SK-N-SH (cell line): ENCODE measurements at regions not wholly inside any gene's neighbourhood (a gene's known extent, or its start where the extent isn't known, plus 50 kb on each side); places are given as distances from the start of the nearest gene placed in this dataset.

Experiments
- CTCF ChIA-PET: fragments of 300-600, 350-600 bp; formaldehyde crosslinking; extraction: SDS; loops from one replicate; lab custom pipeline; 2021; lab: Yijun Ruan, JAX
- POLR2A ChIA-PET: fragments of 350-600 bp; sonication (Branson Sonifier 250); formaldehyde crosslinking; extraction: SDS; loops from one replicate; lab custom pipeline; 2020; ENCODE audit warnings: antibody characterized with exemption, inconsistent platforms; lab: Yijun Ruan, JAX
- DNase-seq: peaks from one replicate; pipeline ENCODE4 v3.0.0; 2012
- H2AFZ ChIP-seq: fragments of 200-600 bp; sonication (generic); 2 replicates; pipeline ENCODE4 v1.8.1; 2016; ENCODE audit warnings: antibody characterized with exemption, mild to moderate bottlenecking, low read depth
- H3F3A ChIP-seq: fragments of 200-600 bp; sonication (generic); replicated peaks from 2 replicates; pipeline ENCODE3; 2016; ENCODE audit warnings: antibody characterized with exemption, mild to moderate bottlenecking; ENCODE audit not compliant: insufficient read depth
- H3K27ac ChIP-seq, 2 experiments: fragments of 200-500 bp in 1 of 2; fragments of 200-600 bp in 1 of 2; sonication (Bioruptor generic) in 1 of 2; sonication (generic), shearing (Covaris generic) in 1 of 2; 2 replicates each; pipeline versions ENCODE4 v1.5.1 to v1.6.1; 2014 to 2016; ENCODE audit warnings: low read depth in 2 of 2, inconsistent platforms in 1 of 2, low read length in 1 of 2, mild to moderate bottlenecking in 1 of 2, mixed read lengths in 1 of 2
- H3K27me3 ChIP-seq: fragments of 200-600 bp; sonication (generic), shearing (Covaris generic); 2 replicates; pipeline ENCODE4 v1.6.1; 2016; ENCODE audit warnings: mixed run types; ENCODE audit not compliant: insufficient read depth
- H3K36me3 ChIP-seq, 2 experiments: fragments of 200-500 bp in 1 of 2; fragments of 200-600 bp in 1 of 2; sonication (Bioruptor generic) in 1 of 2; sonication (generic) in 1 of 2; replicated peaks in 1 of 2; 2 replicates each; pipeline versions ENCODE3 to v1.5.1; 2014 to 2016; ENCODE audit warnings: low read length in 1 of 2, mild to moderate bottlenecking in 1 of 2; ENCODE audit not compliant: insufficient read depth in 2 of 2, control insufficient read depth in 1 of 2
- H3K4me1 ChIP-seq, 2 experiments: fragments of 200-500 bp in 1 of 2; fragments of 200-600 bp in 1 of 2; sonication (Bioruptor generic) in 1 of 2; sonication (generic), shearing (Covaris generic) in 1 of 2; 2 replicates each; pipeline versions ENCODE4 v1.5.1 to v1.6.1; 2014 to 2016; ENCODE audit warnings: low read depth in 1 of 2, low read length in 1 of 2, mixed run types in 1 of 2; ENCODE audit not compliant: insufficient read depth in 2 of 2, control insufficient read depth in 1 of 2
- H3K4me2 ChIP-seq: fragments of 200-600 bp; sonication (generic), shearing (Covaris generic); 2 replicates; pipeline ENCODE4 v1.6.1; 2017; ENCODE audit warnings: mixed run types
- H3K4me3 ChIP-seq, 2 experiments: fragments of 200-500 bp in 1 of 2; fragments of 200-600 bp in 1 of 2; sonication (Bioruptor generic) in 1 of 2; sonication (generic), shearing (Covaris generic) in 1 of 2; 2 replicates each; pipeline versions ENCODE4 v1.5.1 to v1.8.1; 2014 to 2016; ENCODE audit warnings: low read depth in 2 of 2, inconsistent platforms in 1 of 2, low read length in 1 of 2, mild to moderate bottlenecking in 1 of 2, mixed read lengths in 1 of 2, moderate library complexity in 1 of 2
- H3K79me2 ChIP-seq: fragments of 200-600 bp; sonication (generic); 2 replicates; pipeline ENCODE4 v1.8.1; 2017; ENCODE audit warnings: mild to moderate bottlenecking; ENCODE audit not compliant: insufficient read depth
- H3K9ac ChIP-seq: fragments of 200-600 bp; sonication (generic); 2 replicates; pipeline ENCODE4 v1.6.1; 2017; ENCODE audit warnings: mixed run types
- H3K9me2 ChIP-seq: fragments of 200-600 bp; sonication (generic); 2 replicates; pipeline ENCODE4 v1.6.1; 2017; ENCODE audit warnings: mixed run types
- H3K9me3 ChIP-seq: fragments of 200-600 bp; sonication (generic); 2 replicates; pipeline ENCODE4 v1.6.1; 2017; ENCODE audit warnings: mixed run types, mild to moderate bottlenecking, moderate library complexity
- H4K20me1 ChIP-seq: fragments of 200-600 bp; sonication (generic); 2 replicates; pipeline ENCODE4 v1.6.1; 2017; ENCODE audit warnings: mild to moderate bottlenecking, mixed run types; ENCODE audit not compliant: insufficient read depth
- CHD2 ChIP-seq: fragments of 150-350 bp; IDR thresholded peaks from 2 replicates; pipeline ENCODE4 v1.6.1; 2018; ENCODE audit warnings: low read length; ENCODE audit not compliant: partially characterized antibody
- CTCF ChIP-seq: fragments of 200-600 bp; sonication (generic); IDR thresholded peaks from 2 replicates; pipeline ENCODE4 v1.6.1; 2017; ENCODE audit warnings: antibody characterized with exemption, mild to moderate bottlenecking, moderate library complexity
- EP300 ChIP-seq, 2 experiments: IDR thresholded peaks; 2 replicates each; pipeline versions ENCODE4 v1.4.0 to v1.6.1; 2012; ENCODE audit warnings: borderline replicate concordance in 1 of 2, low read depth in 1 of 2, low read length in 1 of 2
- FOSL2 ChIP-seq: IDR thresholded peaks from 2 replicates; pipeline ENCODE4 v1.4.0; 2012; ENCODE audit warnings: low read depth, mild to moderate bottlenecking, moderate library complexity, borderline replicate concordance
- FOXM1 ChIP-seq: IDR thresholded peaks from 2 replicates; pipeline ENCODE4 v1.4.0; 2012; ENCODE audit warnings: low read depth, mild to moderate bottlenecking
- GABPA ChIP-seq: IDR thresholded peaks from 2 replicates; pipeline ENCODE4 v1.4.0; 2012; ENCODE audit warnings: low read depth, mild to moderate bottlenecking
- GATA2 ChIP-seq: sonication (generic); formaldehyde crosslinking; IDR thresholded peaks from 2 replicates; pipeline ENCODE4 v1.5.0; 2020; ENCODE audit warnings: mild to moderate bottlenecking, missing genetic modification reagents
- IRF3 ChIP-seq: fragments of 150-350 bp; IDR thresholded peaks from 2 replicates; pipeline ENCODE4 v1.6.1; 2016; ENCODE audit warnings: mild to moderate bottlenecking, low read depth, low read length
- JUND ChIP-seq: IDR thresholded peaks from 2 replicates; pipeline ENCODE4 v1.4.0; 2012
- MAX ChIP-seq: IDR thresholded peaks from 2 replicates; pipeline ENCODE4 v1.4.0; 2012; ENCODE audit warnings: low read depth
- MXI1 ChIP-seq: IDR thresholded peaks from 2 replicates; pipeline ENCODE4 v1.6.1; 2012; ENCODE audit warnings: mild to moderate bottlenecking, low read depth, low read length, improper control_type of control experiment
- NFIC ChIP-seq: IDR thresholded peaks from 2 replicates; pipeline ENCODE4 v1.4.0; 2012; ENCODE audit warnings: borderline replicate concordance
- POLR2AphosphoS5 ChIP-seq: IDR thresholded peaks from 2 replicates; pipeline ENCODE4 v1.6.1; 2012; ENCODE audit warnings: low read depth, low read length
- RFX5 ChIP-seq: IDR thresholded peaks from 2 replicates; pipeline ENCODE4 v1.6.1; 2012; ENCODE audit warnings: mild to moderate bottlenecking, improper control_type of control experiment, low read length
- RXRA ChIP-seq: IDR thresholded peaks from 2 replicates; pipeline ENCODE4 v1.4.0; 2012; ENCODE audit warnings: low read depth, mild to moderate bottlenecking, borderline replicate concordance
- SMC3 ChIP-seq: IDR thresholded peaks from 2 replicates; pipeline ENCODE4 v1.6.1; 2012; ENCODE audit warnings: low read depth, low read length, improper control_type of control experiment
- TAF1 ChIP-seq: IDR thresholded peaks from 2 replicates; pipeline ENCODE4 v1.6.1; 2012; ENCODE audit warnings: low read depth, mild to moderate bottlenecking, low read length, moderate library complexity, borderline replicate concordance
- TCF12 ChIP-seq: IDR thresholded peaks from 2 replicates; pipeline ENCODE4 v1.4.0; 2012
- YY1 ChIP-seq: IDR thresholded peaks from 2 replicates; pipeline ENCODE4 v1.4.0; 2012; ENCODE audit warnings: low read depth, mild to moderate bottlenecking
- WGBS: methylation state at CpG from one replicate; pipeline ENCODE4 v1.1.6; 2017; ENCODE audit warnings: low lambda C conversion rate; 5-methylcytosine and 5-hydroxymethylcytosine counted together
- TF ChIP-seq, protein P1 (sequence below): IDR thresholded peaks from 2 replicates; pipeline ENCODE4 v1.4.0; 2012; ENCODE audit warnings: low read depth, borderline replicate concordance
- TF ChIP-seq, protein P2 (sequence below): IDR thresholded peaks from 2 replicates; pipeline ENCODE4 v1.6.1; 2012; ENCODE audit warnings: mild to moderate bottlenecking, low read depth, low read length, moderate library complexity

DNA sequence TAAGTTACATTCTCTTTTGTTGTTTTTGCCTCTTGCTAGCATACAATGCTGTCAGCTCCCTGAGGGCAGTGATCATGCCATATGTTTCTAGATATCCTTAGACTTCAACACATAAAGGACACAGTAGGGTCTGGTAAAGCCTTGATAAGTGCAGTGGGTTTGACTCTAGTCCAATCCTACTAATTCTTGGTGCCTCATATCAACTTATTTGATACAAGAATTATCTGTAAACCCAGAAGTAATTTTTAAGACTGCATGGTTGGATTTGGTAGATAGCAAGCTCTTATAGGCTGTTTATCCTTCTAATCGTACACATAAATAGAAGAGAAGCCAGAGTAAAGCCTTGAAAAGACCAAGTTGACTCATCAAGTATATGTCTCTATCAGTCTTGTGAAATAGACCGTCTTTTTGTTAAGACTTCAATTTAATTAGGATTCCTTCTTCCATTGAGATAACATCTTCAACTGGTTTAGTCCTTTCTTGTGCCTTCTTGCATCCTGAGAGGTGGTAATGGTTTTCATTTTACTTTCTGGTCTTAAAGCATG, 265.6 kb upstream of the CDIN1 start:
- no peak overlapping the region for H3K4me2 ChIP-seq
- H3K9me3 ChIP-seq, result peaks cover 2% of the 10 kb centered on the region; the same call in 1 of the 2 replicates
- H3K9ac ChIP-seq, result no peak overlapping the region
- ChIA-PET POLR2A (no interaction called here), CTCF (interaction anchor here (0.6 kb wide), 1 partner anchor 177 kb away, joined by 3 read pairs; no protein-coding TSS in a partner anchor)
- H3K27ac ChIP-seq, result no peak overlapping the region
- no peaks in the 10 kb centered on the region for H3K27me3 ChIP-seq
- H3K4me1 ChIP-seq, result no peaks in the 10 kb centered on the region
- no peaks in the 10 kb centered on the region for H3K79me2 ChIP-seq
- no peak overlapping the region for H2AFZ ChIP-seq
- WGBS, result 75% methylated on average over 2 of the region's 2 CpGs
- H4K20me1 ChIP-seq, result no peaks in the 10 kb centered on the region
- no peak for DNase-seq
- peaks cover 5% of the 10 kb centered on the region for H3F3A ChIP-seq
- H3K36me3 ChIP-seq, result no peaks in the 10 kb centered on the region
- H3K9me2 ChIP-seq, result no peaks in the 10 kb centered on the region
- TF ChIP-seq POLR2AphosphoS5, result no peak
- TF ChIP-seq CHD2, result no peak
- TF ChIP-seq TAF1, result no peak
- no peak for TF ChIP-seq TCF12
- TF ChIP-seq SMC3, result no peak
- TF ChIP-seq, protein P1, sequence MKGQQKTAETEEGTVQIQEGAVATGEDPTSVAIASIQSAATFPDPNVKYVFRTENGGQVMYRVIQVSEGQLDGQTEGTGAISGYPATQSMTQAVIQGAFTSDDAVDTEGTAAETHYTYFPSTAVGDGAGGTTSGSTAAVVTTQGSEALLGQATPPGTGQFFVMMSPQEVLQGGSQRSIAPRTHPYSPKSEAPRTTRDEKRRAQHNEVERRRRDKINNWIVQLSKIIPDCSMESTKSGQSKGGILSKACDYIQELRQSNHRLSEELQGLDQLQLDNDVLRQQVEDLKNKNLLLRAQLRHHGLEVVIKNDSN, result no peak
- TF ChIP-seq MXI1, result no peak
- TF ChIP-seq CTCF, result no peak
- TF ChIP-seq EP300 (IDR thresholded peaks at IDR 0.05; ENCODE audit: borderline replicate concordance in 1 of 2, low read depth in 1 of 2, low read length in 1 of 2), result no peak
- TF ChIP-seq, all 33 proteins: peak for 0
- no peak overlapping the region for H3K4me3 ChIP-seq

GRCh38 chr15:36315649-36316048, 263.8 kb upstream of the CDIN1 start:
- WGBS, result 90% methylated on average over 2 of the region's 2 CpGs
- H3K79me2 ChIP-seq, result no peaks in the 10 kb centered on the region
- no peaks in the 10 kb centered on the region for H4K20me1 ChIP-seq
- ChIA-PET POLR2A (no interaction called here), CTCF (no interaction called here)
- TF ChIP-seq, protein P2, sequence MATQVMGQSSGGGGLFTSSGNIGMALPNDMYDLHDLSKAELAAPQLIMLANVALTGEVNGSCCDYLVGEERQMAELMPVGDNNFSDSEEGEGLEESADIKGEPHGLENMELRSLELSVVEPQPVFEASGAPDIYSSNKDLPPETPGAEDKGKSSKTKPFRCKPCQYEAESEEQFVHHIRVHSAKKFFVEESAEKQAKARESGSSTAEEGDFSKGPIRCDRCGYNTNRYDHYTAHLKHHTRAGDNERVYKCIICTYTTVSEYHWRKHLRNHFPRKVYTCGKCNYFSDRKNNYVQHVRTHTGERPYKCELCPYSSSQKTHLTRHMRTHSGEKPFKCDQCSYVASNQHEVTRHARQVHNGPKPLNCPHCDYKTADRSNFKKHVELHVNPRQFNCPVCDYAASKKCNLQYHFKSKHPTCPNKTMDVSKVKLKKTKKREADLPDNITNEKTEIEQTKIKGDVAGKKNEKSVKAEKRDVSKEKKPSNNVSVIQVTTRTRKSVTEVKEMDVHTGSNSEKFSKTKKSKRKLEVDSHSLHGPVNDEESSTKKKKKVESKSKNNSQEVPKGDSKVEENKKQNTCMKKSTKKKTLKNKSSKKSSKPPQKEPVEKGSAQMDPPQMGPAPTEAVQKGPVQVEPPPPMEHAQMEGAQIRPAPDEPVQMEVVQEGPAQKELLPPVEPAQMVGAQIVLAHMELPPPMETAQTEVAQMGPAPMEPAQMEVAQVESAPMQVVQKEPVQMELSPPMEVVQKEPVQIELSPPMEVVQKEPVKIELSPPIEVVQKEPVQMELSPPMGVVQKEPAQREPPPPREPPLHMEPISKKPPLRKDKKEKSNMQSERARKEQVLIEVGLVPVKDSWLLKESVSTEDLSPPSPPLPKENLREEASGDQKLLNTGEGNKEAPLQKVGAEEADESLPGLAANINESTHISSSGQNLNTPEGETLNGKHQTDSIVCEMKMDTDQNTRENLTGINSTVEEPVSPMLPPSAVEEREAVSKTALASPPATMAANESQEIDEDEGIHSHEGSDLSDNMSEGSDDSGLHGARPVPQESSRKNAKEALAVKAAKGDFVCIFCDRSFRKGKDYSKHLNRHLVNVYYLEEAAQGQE, result no peak
- TF ChIP-seq FOSL2 (no peak), RFX5 (no peak), GATA2 (no peak), NFIC (no peak), MXI1 (no peak), IRF3 (no peak), YY1 (no peak), FOXM1 (no peak), JUND (no peak), RXRA (no peak), MAX (no peak), GABPA (no peak), SMC3 (no peak)
- peaks cover 5% of the 10 kb centered on the region for H3F3A ChIP-seq
- H3K9me2 ChIP-seq, result no peaks in the 10 kb centered on the region
- no peaks in the 10 kb centered on the region for H3K27me3 ChIP-seq
- H3K4me1 ChIP-seq, result no peaks in the 10 kb centered on the region
- no peak overlapping the region for H3K4me2 ChIP-seq
- no peak overlapping the region for H3K4me3 ChIP-seq
- no peak for DNase-seq
- H3K9me3 ChIP-seq, result no peaks in the 10 kb centered on the region
- H3K9ac ChIP-seq, result no peak overlapping the region
- no peaks in the 10 kb centered on the region for H3K36me3 ChIP-seq
- no peak overlapping the region for H3K27ac ChIP-seq
- H2AFZ ChIP-seq, result no peak overlapping the region
